ENCODE measurements at regions not wholly inside any gene's neighbourhood (a gene's known extent, or its start where the extent isn't known, plus 50 kb on each side); places are given as distances from the start of the nearest gene placed in this dataset.

- TF ChIP-seq ATF6 (CRISPR knock-in tag; conservative IDR thresholded peaks at IDR 0.05): no peak
- TF ChIP-seq GMEB1 (CRISPR knock-in tag; IDR thresholded peaks at IDR 0.05; ENCODE audit: borderline replicate concordance): no peak
- TF ChIP-seq ZFP37 (CRISPR knock-in tag; IDR thresholded peaks at IDR 0.05; ENCODE audit: borderline replicate concordance): no peak
Measured at GRCh38 chr11:41955635-41956400, 496.4 kb upstream of the LRRC4C start (continued).

GRCh38 chr11:41963406-41963805 lies 504.0 kb upstream of the LRRC4C start:
- H3K27me3 ChIP-seq (ENCODE audit: control insufficient read depth in 1 of 2, insufficient read depth in 2 of 2, low read length in 2 of 2): no peaks in the 10 kb centered on the region; a peak in 1 of 5 replicates
- H3K9ac ChIP-seq (ENCODE audit: insufficient read depth, low read depth, low read length): no peak overlapping the region
- intact Hi-C loops (cut with micrococcal nuclease; ENCODE audit: unreplicated experiment): no loop called here
- H3K27ac ChIP-seq (ENCODE audit: extremely low read length, insufficient read depth, low read length): no peak overlapping the region
- ATAC-seq (no peak), FAIRE-seq (no peak), DNase-seq (ENCODE audit: low spot score) (no peak)
- H3K4me1 ChIP-seq (ENCODE audit: insufficient read depth, low read length): no peaks in the 10 kb centered on the region
- H3K4me2 ChIP-seq (ENCODE audit: low read depth, low read length): no peak overlapping the region
- H4K20me1 ChIP-seq (ENCODE audit: insufficient read depth, low read length): no peaks in the 10 kb centered on the region
- no TSS peak for BruUV-seq (replicated peaks)
- no peaks in the 10 kb centered on the region for H3K36me3 ChIP-seq (replicated peaks in 1 of 2; ENCODE audit: control insufficient read depth in 1 of 2, insufficient read depth in 2 of 2, low read length in 2 of 2)
- no peaks in the 10 kb centered on the region for H3K79me2 ChIP-seq (ENCODE audit: insufficient read depth, low read length)
- ChIA-PET CTCF (ENCODE audit: low intra/inter-chr PET ratio, low total read pairs) (no interaction called here), POLR2A (no interaction called here)
- H2AFZ ChIP-seq (ENCODE audit: low read length): no peak overlapping the region
- WGBS (ENCODE audit: low lambda C conversion rate): 9% methylated on average over 1 of the region's 1 CpG
- in situ Hi-C loops (cut with HindIII; ENCODE audit: extremely low pct_ligation_motif_present, low pct_unique_long_range_greater_than_20kb): no loop called here
- H3K9me3 ChIP-seq (ENCODE audit: low read length): peaks cover 76% of the 10 kb centered on the region
- no peak for TF ChIP-seq DBP (CRISPR knock-in tag; IDR thresholded peaks at IDR 0.05; ENCODE audit: not compliant biosample characterization)
- TF ChIP-seq ARID4A (CRISPR knock-in tag; IDR thresholded peaks at IDR 0.05; ENCODE audit: borderline replicate concordance): no peak
- no peak overlapping the region for H3K4me3 ChIP-seq (replicated peaks in 1 of 3; ENCODE audit: insufficient read depth in 1 of 3, low read depth in 2 of 3, low read length in 3 of 3)
